HG03159 (cell line): ENCODE measurements at regions not wholly inside any gene's neighbourhood (a gene's known extent, or its start where the extent isn't known, plus 50 kb on each side); places are given as distances from the start of the nearest gene placed in this dataset.
"Not testable (repeated sequence)": the region's sequence is repeated elsewhere in the genome, so short reads cannot be mapped to it uniquely, and the experiment has no call there.

ENCODE experiments used
- ATAC-seq: cut with Tn5 transposase; IDR thresholded peaks from one replicate; pipeline ENCODE4 v1.9.1; 2021; ENCODE audit warnings: mild to moderate bottlenecking, moderate library complexity; ENCODE audit not compliant: unreplicated experiment

- ATAC-seq, result no peak
Measured at GRCh38 chr2:226115102-226115831, 684.4 kb downstream of the IRS1 start.

- no peak for ATAC-seq
Measured at GRCh38 chr2:226114436-226114835, 685.2 kb downstream of the IRS1 start.

GRCh38 chr2:226098861-226099745 lies 699.6 kb downstream of the NYAP2 start:
- ATAC-seq, result no peak

- no peak for ATAC-seq
Measured at GRCh38 chr2:226095058-226095457, 695.5 kb downstream of the NYAP2 start.

GRCh38 chr2:226093364-226093763 lies 693.9 kb downstream of the NYAP2 start:
- ATAC-seq, result no peak

DNA sequence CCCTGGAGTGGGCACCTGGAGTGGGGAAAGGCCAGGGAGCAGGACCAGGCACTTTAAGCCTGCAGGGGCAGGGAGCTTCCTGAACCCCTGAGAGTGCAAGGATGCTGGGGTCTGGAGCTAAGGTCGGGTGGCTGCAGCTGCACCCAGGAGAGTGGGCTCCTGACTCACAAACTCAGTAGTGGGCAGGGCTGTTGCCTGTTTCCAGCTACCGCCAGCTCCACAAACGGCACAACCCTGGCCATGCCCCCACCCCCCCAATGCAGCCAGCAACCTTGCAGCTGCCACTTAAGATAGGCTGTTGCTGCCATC lies 688.8 kb downstream of the NYAP2 start:
- no peak for ATAC-seq

GRCh38 chr2:226087505-226088365 lies 688.2 kb downstream of the NYAP2 start:
- ATAC-seq, result no peak

DNA sequence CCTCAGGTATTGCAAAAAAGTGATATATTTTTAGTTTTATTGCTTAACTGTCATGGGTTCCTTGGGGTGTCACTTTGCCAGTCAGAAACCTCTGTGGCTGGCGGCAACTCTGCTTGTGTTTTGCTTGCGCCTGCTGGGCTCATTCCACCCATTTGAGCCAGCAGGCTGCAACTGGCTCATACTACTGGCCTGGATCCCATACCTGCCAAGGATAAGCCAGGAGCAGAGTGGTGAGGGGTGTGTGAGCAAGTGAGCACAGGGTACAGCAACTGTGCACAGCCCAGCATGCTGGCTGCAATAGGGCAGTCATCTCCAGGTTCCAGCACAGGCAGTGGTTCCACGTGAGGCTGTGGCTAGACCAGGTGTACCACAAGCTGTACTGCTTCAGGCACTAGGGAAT lies 687.5 kb downstream of the NYAP2 start:
- no peak for ATAC-seq

- peak; percentile 44 for ATAC-seq
Measured at GRCh38 chr2:226086190-226086589, 686.7 kb downstream of the NYAP2 start.

- ATAC-seq, result not testable (repeated sequence)
Measured at GRCh38 chr2:226085425-226085824, 685.9 kb downstream of the NYAP2 start.

DNA sequence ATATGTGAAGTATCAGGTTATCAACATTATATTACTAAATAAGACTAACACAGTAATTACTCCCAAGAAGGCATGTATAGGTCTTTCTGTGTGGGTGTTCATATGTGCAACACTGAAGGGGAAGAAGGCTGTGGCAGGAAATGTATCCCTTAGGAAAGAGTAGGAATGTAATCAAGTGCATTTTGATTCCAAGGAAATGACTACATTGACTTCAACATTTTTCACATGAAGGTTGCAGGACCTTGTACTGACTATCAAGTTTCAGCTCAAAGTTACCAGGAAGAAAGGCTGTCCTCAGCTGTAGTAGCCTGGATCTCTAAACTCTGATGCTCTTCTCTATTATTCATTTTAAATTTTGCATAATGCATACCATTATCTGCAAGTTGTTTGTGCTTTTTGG lies 680.8 kb downstream of the NYAP2 start:
- ATAC-seq, result no peak

DNA sequence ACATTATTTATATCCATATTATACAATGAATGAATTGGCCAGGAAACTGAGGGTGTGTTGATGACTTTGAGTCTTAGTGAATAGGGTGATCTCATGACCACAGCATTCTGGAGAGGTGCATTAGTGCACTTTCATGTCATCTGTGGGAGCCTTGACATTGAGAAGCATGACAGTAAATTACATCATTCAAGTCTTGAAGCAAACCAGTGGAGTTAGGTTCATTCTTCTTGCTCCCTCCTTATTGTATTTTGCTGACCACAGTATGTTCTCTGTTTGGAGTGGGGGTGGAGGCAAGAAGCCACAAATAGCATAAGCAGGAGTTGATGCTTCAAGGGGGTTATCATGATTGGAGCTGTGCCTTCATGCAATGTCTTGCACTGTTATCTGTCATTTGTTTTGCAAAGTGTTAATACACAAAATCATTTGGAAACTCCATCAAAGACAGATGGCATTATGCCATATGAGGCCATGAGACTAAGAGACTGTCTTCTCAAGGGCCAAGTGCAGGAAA lies 680.2 kb downstream of the NYAP2 start:
- ATAC-seq, result no peak

DNA sequence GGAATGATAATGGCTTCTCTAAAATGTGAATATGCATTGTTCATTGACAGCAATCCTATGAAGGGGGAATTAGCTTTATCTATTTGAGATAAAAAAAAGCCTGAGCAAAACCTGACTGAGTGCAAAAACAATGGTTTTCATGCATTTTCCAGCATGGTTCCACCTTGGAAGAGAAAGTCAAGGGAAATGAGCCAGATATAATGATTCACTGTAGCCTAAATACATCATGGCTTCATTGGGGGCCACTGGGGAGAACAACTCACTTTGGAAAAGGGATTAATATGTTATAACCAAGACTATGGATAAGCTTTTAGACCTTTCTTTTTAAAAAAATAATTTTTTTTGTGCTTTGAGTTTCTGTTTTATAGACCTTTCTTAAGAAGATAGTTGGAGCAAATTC lies 679.7 kb downstream of the NYAP2 start:
- no peak for ATAC-seq

GRCh38 chr2:226078666-226079065 lies 679.2 kb downstream of the NYAP2 start:
- no peak for ATAC-seq

- ATAC-seq, result no peak
Measured at GRCh38 chr2:226077841-226078240, 678.3 kb downstream of the NYAP2 start.

GRCh38 chr2:226077031-226077430 lies 677.5 kb downstream of the NYAP2 start:
- no peak for ATAC-seq

DNA sequence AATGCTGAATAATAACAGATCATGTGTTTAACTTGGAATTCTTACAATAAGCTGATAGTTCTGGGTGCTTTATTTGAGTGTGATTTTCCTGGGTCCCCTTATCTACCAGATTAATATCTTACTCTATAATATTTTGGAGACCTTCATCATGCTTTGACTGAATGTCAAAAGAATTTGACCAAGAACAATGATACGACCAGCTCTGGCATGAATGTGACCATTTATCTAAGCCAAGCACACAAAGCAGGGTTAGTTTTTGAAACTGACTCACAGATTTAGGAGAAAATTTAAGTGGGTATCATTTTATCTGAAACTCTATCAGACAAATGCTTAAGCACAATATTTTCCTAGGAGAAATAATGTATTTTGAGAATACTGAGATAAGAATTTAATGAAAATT lies 677.0 kb downstream of the NYAP2 start:
- ATAC-seq, result no peak

DNA sequence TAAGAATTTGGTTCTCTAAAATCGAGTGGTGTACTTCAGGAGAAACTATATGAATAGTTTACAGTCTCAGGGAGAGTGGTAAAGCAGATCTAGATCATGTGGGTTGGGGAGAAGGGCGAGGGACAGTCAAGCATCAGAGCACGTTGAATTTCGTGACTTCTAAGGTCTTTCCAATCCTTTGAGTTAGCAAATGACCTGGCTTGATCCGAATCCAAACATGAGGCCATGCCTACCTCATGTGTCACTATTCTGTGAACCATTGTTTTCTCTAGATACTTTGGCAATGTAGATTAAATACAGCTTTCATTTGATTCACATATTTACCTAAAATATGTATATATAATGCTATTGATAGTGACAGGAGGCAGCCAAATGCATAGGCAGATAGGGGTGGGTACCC lies 674.9 kb downstream of the NYAP2 start:
- no peak for ATAC-seq

- ATAC-seq, result no peak
Measured at GRCh38 chr2:226073496-226074160, 674.1 kb downstream of the NYAP2 start.

- no peak for ATAC-seq
Measured at GRCh38 chr2:226066873-226067272, 667.4 kb downstream of the NYAP2 start.

DNA sequence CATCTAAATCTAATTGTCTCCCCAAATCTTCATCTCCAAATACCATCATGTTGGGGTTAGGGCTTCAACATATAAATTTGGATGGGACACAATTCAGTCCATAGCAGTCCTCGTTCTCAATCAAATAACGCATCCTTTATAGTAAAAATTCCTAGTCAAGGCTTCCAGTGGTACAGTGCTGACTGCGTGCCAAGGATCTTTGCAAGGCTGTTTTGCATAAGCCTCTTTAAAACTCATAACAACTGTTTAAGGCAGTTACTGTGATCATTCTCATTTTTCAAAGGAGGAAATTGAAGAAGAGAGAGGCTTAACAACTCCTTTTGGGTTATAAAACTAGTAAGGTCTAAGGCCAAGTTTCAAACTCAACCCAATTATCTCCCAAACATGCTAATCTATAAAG lies 666.9 kb downstream of the NYAP2 start:
- ATAC-seq, result no peak
